Epithelial cell of proximal tubule (primary cell): ENCODE measurements at regions not wholly inside any gene's neighbourhood (a gene's known extent, or its start where the extent isn't known, plus 50 kb on each side); places are given as distances from the start of the nearest gene placed in this dataset.

Experiments
- DNase-seq: peaks from one replicate; pipeline ENCODE4 v3.0.0-alpha.2; 2011; ENCODE audit warnings: low read depth
- H3K4me3 ChIP-seq: 2 replicates; pipeline ENCODE4 v1.5.1; 2011; ENCODE audit warnings: low read depth, mild to moderate bottlenecking, low read length
- CTCF ChIP-seq: conservative IDR thresholded peaks from 2 replicates; pipeline ENCODE4 v1.5.1; 2012; ENCODE audit warnings: low read depth, mild to moderate bottlenecking, low read length

- no peak overlapping the region for H3K4me3 ChIP-seq
- no peak for DNase-seq
- no peak for TF ChIP-seq CTCF
These were observed 84.0 kb upstream of the GRPR start for GRCh38 chrX:16039363-16039762.

- H3K4me3 ChIP-seq, result no peak overlapping the region
- DNase-seq, result no peak
- TF ChIP-seq CTCF, result no peak
These were observed 90.0 kb upstream of the GRPR start for GRCh38 chrX:16033331-16033730.

- no peak for TF ChIP-seq CTCF
- DNase-seq, result no peak
These were observed 94.8 kb upstream of the GRPR start for GRCh38 chrX:16028576-16028975.

GRCh38 chrX:16023790-16024734 lies 99.3 kb upstream of the GRPR start:
- no peak for TF ChIP-seq CTCF
- H3K4me3 ChIP-seq, result no peak overlapping the region
- DNase-seq, result peak; percentile 63

More at GRCh38 chrX:16028576-16028975, 94.8 kb upstream of the GRPR start:
- no peak overlapping the region for H3K4me3 ChIP-seq

GRCh38 chrX:16022580-16023200 lies 100.7 kb upstream of the GRPR start:
- no peak for DNase-seq
- TF ChIP-seq CTCF, result no peak
- H3K4me3 ChIP-seq, result no peak overlapping the region

- H3K4me3 ChIP-seq, result no peak overlapping the region
- TF ChIP-seq CTCF, result no peak
- no peak for DNase-seq
These were observed 105.1 kb upstream of the GRPR start for GRCh38 chrX:16018291-16018690.

- DNase-seq, result no peak
- H3K4me3 ChIP-seq, result no peak overlapping the region
- TF ChIP-seq CTCF, result no peak
These were observed 109.2 kb upstream of the GRPR start for GRCh38 chrX:16014171-16014570.
